ENCODE measurements at regions not wholly inside any gene's neighbourhood (a gene's known extent, or its start where the extent isn't known, plus 50 kb on each side); places are given as distances from the start of the nearest gene placed in this dataset.

DNA sequence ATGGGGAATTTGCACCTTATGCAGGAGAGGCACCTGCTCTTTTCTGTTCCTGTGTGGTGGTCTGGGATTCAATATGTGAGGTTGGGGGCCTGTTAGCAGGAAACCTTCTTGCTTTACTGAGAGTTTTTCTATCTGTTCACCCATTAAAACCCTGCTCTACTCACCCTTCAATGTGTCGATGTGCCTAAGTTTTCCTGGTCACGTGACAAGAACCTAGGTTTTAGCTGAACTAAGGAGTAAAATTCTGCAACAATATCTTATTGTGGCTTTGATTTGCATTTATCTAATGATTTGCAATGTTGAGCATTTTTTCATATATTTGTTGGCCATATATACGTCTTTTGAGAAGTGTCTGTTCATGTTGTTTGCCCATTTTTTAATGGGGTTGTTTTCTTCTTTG is 979.9 kb downstream of the HACE1 start:
- TF ChIP-seq, protein P1, sequence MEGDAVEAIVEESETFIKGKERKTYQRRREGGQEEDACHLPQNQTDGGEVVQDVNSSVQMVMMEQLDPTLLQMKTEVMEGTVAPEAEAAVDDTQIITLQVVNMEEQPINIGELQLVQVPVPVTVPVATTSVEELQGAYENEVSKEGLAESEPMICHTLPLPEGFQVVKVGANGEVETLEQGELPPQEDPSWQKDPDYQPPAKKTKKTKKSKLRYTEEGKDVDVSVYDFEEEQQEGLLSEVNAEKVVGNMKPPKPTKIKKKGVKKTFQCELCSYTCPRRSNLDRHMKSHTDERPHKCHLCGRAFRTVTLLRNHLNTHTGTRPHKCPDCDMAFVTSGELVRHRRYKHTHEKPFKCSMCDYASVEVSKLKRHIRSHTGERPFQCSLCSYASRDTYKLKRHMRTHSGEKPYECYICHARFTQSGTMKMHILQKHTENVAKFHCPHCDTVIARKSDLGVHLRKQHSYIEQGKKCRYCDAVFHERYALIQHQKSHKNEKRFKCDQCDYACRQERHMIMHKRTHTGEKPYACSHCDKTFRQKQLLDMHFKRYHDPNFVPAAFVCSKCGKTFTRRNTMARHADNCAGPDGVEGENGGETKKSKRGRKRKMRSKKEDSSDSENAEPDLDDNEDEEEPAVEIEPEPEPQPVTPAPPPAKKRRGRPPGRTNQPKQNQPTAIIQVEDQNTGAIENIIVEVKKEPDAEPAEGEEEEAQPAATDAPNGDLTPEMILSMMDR (IDR thresholded peaks at IDR 0.05), result no peak
- TF ChIP-seq POLR2A (IDR thresholded peaks at IDR 0.05; ENCODE audit: low read depth) (no peak), POLR2AphosphoS5 (IDR thresholded peaks at IDR 0.05) (no peak)

All from esophagus muscularis mucosa (tissue), 3 donors.